ENCODE measurements at regions not wholly inside any gene's neighbourhood (a gene's known extent, or its start where the extent isn't known, plus 50 kb on each side); places are given as distances from the start of the nearest gene placed in this dataset.
"Not testable (repeated sequence)": the region's sequence is repeated elsewhere in the genome, so short reads cannot be mapped to it uniquely, and the experiment has no call there.

GRCh38 chr12:61111218-61111617, 1149.0 kb upstream of the USP15 start:
- no peak for DNase-seq

- DNase-seq: no peak
These were observed 1122.4 kb upstream of the USP15 start for GRCh38 chr12:61137677-61138414.

GRCh38 chr12:61138415-61138759, 1121.8 kb upstream of the USP15 start:
- DNase-seq: no peak

- no peak for DNase-seq
These were observed 1098.2 kb upstream of the USP15 start for GRCh38 chr12:61161961-61162360.

GRCh38 chr12:61188801-61189595, 1071.2 kb upstream of the USP15 start:
- no peak for DNase-seq

- no peak for DNase-seq
These were observed 1046.6 kb upstream of the USP15 start for GRCh38 chr12:61213646-61214045.

GRCh38 chr12:61220337-61220736, 1039.9 kb upstream of the USP15 start:
- DNase-seq: no peak

GRCh38 chr12:61232040-61232439, 1028.2 kb upstream of the USP15 start:
- DNase-seq: no peak

GRCh38 chr12:61250303-61250702, 1009.9 kb upstream of the USP15 start:
- DNase-seq: no peak

- no peak for DNase-seq
These were observed 1009.1 kb upstream of the USP15 start for GRCh38 chr12:61251076-61251475.

GRCh38 chr12:61254225-61254624, 1006.0 kb upstream of the USP15 start:
- no peak for DNase-seq

- not testable (repeated sequence) for DNase-seq
These were observed 995.9 kb upstream of the USP15 start for GRCh38 chr12:61264294-61264693.

GRCh38 chr12:61267474-61267873, 992.7 kb upstream of the USP15 start:
- DNase-seq: no peak

- no peak for DNase-seq
These were observed 987.8 kb upstream of the USP15 start for GRCh38 chr12:61272441-61272840.

GRCh38 chr12:61282790-61283575, 977.2 kb upstream of the USP15 start:
- no peak for DNase-seq

GRCh38 chr12:61290473-61290872, 969.7 kb upstream of the USP15 start:
- no peak for DNase-seq

GRCh38 chr12:61291647-61292046, 968.6 kb upstream of the USP15 start:
- DNase-seq: no peak

- not testable (repeated sequence) for DNase-seq
These were observed 966.2 kb upstream of the USP15 start for GRCh38 chr12:61294011-61294410.

GRCh38 chr12:61301817-61302216, 958.4 kb upstream of the USP15 start:
- no peak for DNase-seq

- no peak for DNase-seq
These were observed 957.9 kb upstream of the USP15 start for GRCh38 chr12:61302282-61302681.

- no peak for DNase-seq
These were observed 952.0 kb upstream of the USP15 start for GRCh38 chr12:61308220-61308619.

GRCh38 chr12:61311413-61311812, 948.8 kb upstream of the USP15 start:
- no peak for DNase-seq

GRCh38 chr12:61348871-61349270, 911.3 kb upstream of the USP15 start:
- no peak for DNase-seq

- DNase-seq: no peak
These were observed 905.1 kb upstream of the USP15 start for GRCh38 chr12:61355105-61355504.
